ENCODE measurements at regions not wholly inside any gene's neighbourhood (a gene's known extent, or its start where the extent isn't known, plus 50 kb on each side); places are given as distances from the start of the nearest gene placed in this dataset.

- DNase-seq (ENCODE audit: low read depth), result no peak
These were observed 450.8 kb downstream of the MCTP2 start for GRCh38 chr15:94682171-94682570.

- no peak for DNase-seq (ENCODE audit: low read depth)
These were observed 452.5 kb downstream of the MCTP2 start for GRCh38 chr15:94683902-94684301.

- no peak for DNase-seq (ENCODE audit: low read depth)
These were observed 459.8 kb downstream of the MCTP2 start for GRCh38 chr15:94691169-94691568.

- DNase-seq (ENCODE audit: low read depth), result no peak
These were observed 461.3 kb downstream of the MCTP2 start for GRCh38 chr15:94692710-94693109.

- no peak for DNase-seq (ENCODE audit: low read depth)
These were observed 468.9 kb downstream of the MCTP2 start for GRCh38 chr15:94700211-94700610.

GRCh38 chr15:94701281-94701985 lies 470.1 kb downstream of the MCTP2 start:
- no peak for DNase-seq (ENCODE audit: low read depth)

GRCh38 chr15:94703596-94703995 lies 472.2 kb downstream of the MCTP2 start:
- DNase-seq (ENCODE audit: low read depth), result no peak

- DNase-seq (ENCODE audit: low read depth), result no peak
These were observed 473.1 kb downstream of the MCTP2 start for GRCh38 chr15:94704421-94704820.

GRCh38 chr15:94704946-94705345 lies 473.6 kb downstream of the MCTP2 start:
- no peak for DNase-seq (ENCODE audit: low read depth)

- no peak for DNase-seq (ENCODE audit: low read depth)
These were observed 478.0 kb downstream of the MCTP2 start for GRCh38 chr15:94709319-94709718.

GRCh38 chr15:94722024-94722636 lies 490.8 kb downstream of the MCTP2 start:
- DNase-seq (ENCODE audit: low read depth), result no peak

GRCh38 chr15:94723801-94724200 lies 492.4 kb downstream of the MCTP2 start:
- DNase-seq (ENCODE audit: low read depth), result no peak

- no peak for DNase-seq (ENCODE audit: low read depth)
These were observed 499.9 kb downstream of the MCTP2 start for GRCh38 chr15:94731286-94731685.

GRCh38 chr15:94734460-94734859 lies 503.1 kb downstream of the MCTP2 start:
- DNase-seq (ENCODE audit: low read depth), result no peak

GRCh38 chr15:94736236-94736635 lies 504.9 kb downstream of the MCTP2 start:
- DNase-seq (ENCODE audit: low read depth), result no peak

- DNase-seq (ENCODE audit: low read depth), result no peak
These were observed 508.3 kb downstream of the MCTP2 start for GRCh38 chr15:94739639-94740038.

GRCh38 chr15:94740469-94740868 lies 509.1 kb downstream of the MCTP2 start:
- no peak for DNase-seq (ENCODE audit: low read depth)

- no peak for DNase-seq (ENCODE audit: low read depth)
These were observed 512.3 kb downstream of the MCTP2 start for GRCh38 chr15:94743668-94744067.

- DNase-seq (ENCODE audit: low read depth), result no peak
These were observed 512.9 kb downstream of the MCTP2 start for GRCh38 chr15:94744080-94744793.

GRCh38 chr15:94745371-94745770 lies 514.0 kb downstream of the MCTP2 start:
- DNase-seq (ENCODE audit: low read depth), result no peak

- DNase-seq (ENCODE audit: low read depth), result no peak
These were observed 516.1 kb downstream of the MCTP2 start for GRCh38 chr15:94747510-94747909.

- DNase-seq (ENCODE audit: low read depth), result no peak
These were observed 518.7 kb downstream of the MCTP2 start for GRCh38 chr15:94749811-94750617.

All from T-helper 22 cell (primary cell).